Panc1 (cell line): ENCODE measurements at regions not wholly inside any gene's neighbourhood (a gene's known extent, or its start where the extent isn't known, plus 50 kb on each side); places are given as distances from the start of the nearest gene placed in this dataset.

ENCODE experiments used
- POLR2AphosphoS5 ChIP-seq: IDR thresholded peaks from 2 replicates; pipeline ENCODE4 v1.6.1; 2012; ENCODE audit warnings: mild to moderate bottlenecking, low read depth, low read length, moderate library complexity
- TF ChIP-seq, protein P1 (sequence below): fragments of 450-650 bp; IDR thresholded peaks from 2 replicates; pipeline ENCODE4 v1.5.1; 2017; ENCODE audit warnings: mild to moderate bottlenecking

DNA sequence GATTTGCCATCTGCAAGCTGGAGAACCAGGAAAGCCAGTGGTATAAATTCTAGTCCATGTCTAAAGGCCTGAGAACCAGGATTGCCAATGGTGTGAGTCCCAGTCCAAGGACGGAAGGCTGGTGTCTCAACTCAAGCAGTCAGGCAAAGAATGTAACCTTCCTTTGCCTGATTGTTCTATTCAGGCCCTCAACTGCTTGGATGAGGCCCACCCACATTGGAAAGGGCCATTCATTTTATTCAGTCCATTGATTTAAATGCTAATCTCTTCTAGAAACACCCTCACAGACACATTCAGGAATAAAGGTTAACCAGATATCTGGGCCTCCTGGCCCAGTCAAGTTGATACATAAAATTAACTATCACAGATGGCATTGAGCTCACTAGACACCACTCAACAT lies 427.8 kb downstream of the ZNF608 start:
- TF ChIP-seq, protein P1, sequence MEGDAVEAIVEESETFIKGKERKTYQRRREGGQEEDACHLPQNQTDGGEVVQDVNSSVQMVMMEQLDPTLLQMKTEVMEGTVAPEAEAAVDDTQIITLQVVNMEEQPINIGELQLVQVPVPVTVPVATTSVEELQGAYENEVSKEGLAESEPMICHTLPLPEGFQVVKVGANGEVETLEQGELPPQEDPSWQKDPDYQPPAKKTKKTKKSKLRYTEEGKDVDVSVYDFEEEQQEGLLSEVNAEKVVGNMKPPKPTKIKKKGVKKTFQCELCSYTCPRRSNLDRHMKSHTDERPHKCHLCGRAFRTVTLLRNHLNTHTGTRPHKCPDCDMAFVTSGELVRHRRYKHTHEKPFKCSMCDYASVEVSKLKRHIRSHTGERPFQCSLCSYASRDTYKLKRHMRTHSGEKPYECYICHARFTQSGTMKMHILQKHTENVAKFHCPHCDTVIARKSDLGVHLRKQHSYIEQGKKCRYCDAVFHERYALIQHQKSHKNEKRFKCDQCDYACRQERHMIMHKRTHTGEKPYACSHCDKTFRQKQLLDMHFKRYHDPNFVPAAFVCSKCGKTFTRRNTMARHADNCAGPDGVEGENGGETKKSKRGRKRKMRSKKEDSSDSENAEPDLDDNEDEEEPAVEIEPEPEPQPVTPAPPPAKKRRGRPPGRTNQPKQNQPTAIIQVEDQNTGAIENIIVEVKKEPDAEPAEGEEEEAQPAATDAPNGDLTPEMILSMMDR, result no peak
- TF ChIP-seq POLR2AphosphoS5, result no peak
